Naive thymus-derived CD4-positive, alpha-beta T cell (primary cell): ENCODE measurements at regions not wholly inside any gene's neighbourhood (a gene's known extent, or its start where the extent isn't known, plus 50 kb on each side); places are given as distances from the start of the nearest gene placed in this dataset.

Experiments
- ATAC-seq: fragments of 150-1000 bp; cut with Tn5 transposase; 2 replicates; pipeline ENCODE4 v1.10.0; 2021; ENCODE audit warnings: mild to moderate bottlenecking, moderate library complexity
- CTCF ChIA-PET: fragments of 350-600 bp; sonication (Branson Sonifier 250); formaldehyde crosslinking; loops from one replicate; lab custom pipeline; 2021; ENCODE audit warnings: antibody characterized with exemption; lab: Charles Lee
- POLR2A ChIA-PET: fragments of 350-600 bp; sonication (Branson Sonifier 250); formaldehyde crosslinking; loops from one replicate; lab custom pipeline; 2021; ENCODE audit warnings: antibody characterized with exemption, inconsistent platforms; lab: Charles Lee
- DNase-seq, 9 donors: peaks; one replicate each; pipeline versions ENCODE4 v3.0.0 to v3.0.0-alpha.2; 2020 to 2022; ENCODE audit warnings: mixed read lengths in 1 of 9
- H3K27ac ChIP-seq: one replicate; pipeline ENCODE4 v1.7.0; 2013; ENCODE audit warnings: mild to moderate bottlenecking, low read depth, low read length, moderate library complexity
- H3K27me3 ChIP-seq, 2 donors: one replicate each; pipeline ENCODE4 v1.7.0; 2013; ENCODE audit warnings: low read length in 2 of 2, mild to moderate bottlenecking in 2 of 2, moderate library complexity in 2 of 2; ENCODE audit not compliant: control insufficient read depth in 2 of 2, insufficient read depth in 2 of 2
- H3K36me3 ChIP-seq, 3 experiments: 1 replicate in 2 of 3; 2 replicates in 1 of 3; pipeline ENCODE4 v1.7.0; 2013; ENCODE audit warnings: low read length in 3 of 3, mild to moderate bottlenecking in 3 of 3, moderate library complexity in 1 of 3; ENCODE audit not compliant: insufficient read depth in 3 of 3, control insufficient read depth in 2 of 3
- H3K4me1 ChIP-seq, 2 donors: one replicate each; pipeline ENCODE4 v1.7.0; 2013; ENCODE audit warnings: low read length in 2 of 2, mild to moderate bottlenecking in 2 of 2, moderate library complexity in 1 of 2; ENCODE audit not compliant: control insufficient read depth in 2 of 2, insufficient read depth in 2 of 2
- H3K4me3 ChIP-seq: 2 replicates; pipeline ENCODE4 v1.7.0; 2013; ENCODE audit warnings: mild to moderate bottlenecking, low read length
- H3K9me3 ChIP-seq, 3 experiments: 1 replicate in 2 of 3; 2 replicates in 1 of 3; pipeline ENCODE4 v1.7.0; 2013; ENCODE audit warnings: low read length in 3 of 3; ENCODE audit not compliant: control insufficient read depth in 2 of 3
- H3K27ac Mint-ChIP-seq, 9 donors: one replicate each; pipeline ENCODE4 v1.8.0; 2020 to 2022; ENCODE audit warnings: mixed read lengths in 9 of 9, mild to moderate bottlenecking in 8 of 9, moderate library complexity in 5 of 9, inconsistent platforms in 2 of 9
- H3K27me3 Mint-ChIP-seq, 5 donors: one replicate each; pipeline ENCODE4 v1.8.0; 2021 to 2022; ENCODE audit warnings: mixed read lengths in 5 of 5, mild to moderate bottlenecking in 1 of 5
- H3K36me3 Mint-ChIP-seq, 5 donors: one replicate each; pipeline ENCODE4 v1.8.0; 2020 to 2022; ENCODE audit warnings: mixed read lengths in 5 of 5, mild to moderate bottlenecking in 3 of 5, inconsistent platforms in 1 of 5
- H3K4me1 Mint-ChIP-seq, 7 donors: one replicate each; pipeline ENCODE4 v1.8.0; 2020 to 2022; ENCODE audit warnings: mixed read lengths in 7 of 7, mild to moderate bottlenecking in 3 of 7, inconsistent platforms in 1 of 7
- H3K4me3 Mint-ChIP-seq, 10 donors: one replicate each; pipeline ENCODE4 v1.8.0; 2020 to 2022; ENCODE audit warnings: mild to moderate bottlenecking in 10 of 10, mixed read lengths in 10 of 10, moderate library complexity in 6 of 10, inconsistent platforms in 2 of 10
- H3K9me3 Mint-ChIP-seq, 11 donors: one replicate each; pipeline ENCODE4 v1.8.0; 2020 to 2022; ENCODE audit warnings: mixed read lengths in 11 of 11, mild to moderate bottlenecking in 4 of 11, inconsistent platforms in 1 of 11, moderate library complexity in 1 of 11
- intact Hi-C, 2 donors: fragments of 100-400 bp; cut with micrococcal nuclease; formaldehyde crosslinking; loops; one replicate each; pipeline ENCODE4 v1.15.1; 2023

DNA sequence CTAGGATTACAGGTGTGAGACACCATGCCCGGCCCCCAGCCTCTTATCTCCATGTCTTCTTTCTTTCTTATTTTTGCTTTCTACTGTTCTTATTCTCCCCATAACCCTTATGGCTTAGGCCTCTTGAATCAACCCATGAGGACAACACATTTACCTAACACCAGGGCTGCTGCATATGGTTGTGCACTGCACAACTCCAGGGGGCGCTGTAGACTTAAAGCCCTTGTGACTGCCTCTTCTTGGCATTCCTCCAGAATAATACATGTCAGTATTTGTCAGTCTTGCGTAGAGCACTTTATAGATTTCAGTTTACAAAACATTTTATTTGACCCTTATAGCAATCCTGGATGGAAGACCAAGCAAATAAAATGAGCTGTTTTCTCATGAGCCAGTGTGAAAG lies 225.0 kb upstream of the SALL1 start:
- POLR2A ChIA-PET: no interaction called here
- CTCF ChIA-PET: no interaction called here
- intact Hi-C loops: no loop called here
- Histone ChIP-seq H3K9me3 (no peaks in the 10 kb centered on the region), H3K36me3 (no peaks in the 10 kb centered on the region), H3K27ac (no peak overlapping the region), H3K27me3 (no peaks in the 10 kb centered on the region), H3K4me1 (no peaks in the 10 kb centered on the region), H3K4me3 (no peak overlapping the region)
- Mint-ChIP-seq H3K27me3 (no peaks in the 10 kb centered on the region), H3K27ac (no peak overlapping the region), H3K4me1 (no peaks in the 10 kb centered on the region), H3K36me3 (no peaks in the 10 kb centered on the region), H3K9me3 (peaks cover 0 to 14% (median 4%) of the 10 kb centered on the region in 11 donors), H3K4me3 (no peak overlapping the region)
- no peak for DNase-seq
- ATAC-seq: no peak

DNA sequence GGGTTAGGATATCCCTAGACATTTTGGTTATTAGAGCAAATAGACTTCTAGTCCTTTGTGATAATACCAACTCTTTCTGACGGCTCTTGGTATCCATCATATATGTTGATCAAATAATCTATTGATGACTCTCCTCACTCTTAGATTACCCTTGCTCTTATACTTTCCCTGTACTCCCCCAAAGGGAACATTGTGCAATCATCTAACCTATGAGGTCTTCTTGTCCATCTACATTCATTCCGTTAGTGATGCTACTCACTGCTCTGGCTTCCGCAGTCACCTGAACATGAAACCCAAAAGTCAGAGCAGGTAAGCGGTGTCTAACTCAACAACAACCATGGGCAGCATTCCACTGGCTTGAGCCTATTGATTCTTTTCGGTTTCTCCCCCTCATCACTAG lies 223.7 kb upstream of the SALL1 start:
- H3K27ac ChIP-seq: no peak overlapping the region
- no peaks in the 10 kb centered on the region for H3K27me3 Mint-ChIP-seq
- no peaks in the 10 kb centered on the region for H3K4me1 ChIP-seq
- ChIA-PET CTCF (no interaction called here), POLR2A (no interaction called here)
- DNase-seq (no peak), ATAC-seq (no peak)
- H3K36me3 Mint-ChIP-seq: no peaks in the 10 kb centered on the region
- peaks cover 0 to 14% (median 4%) of the 10 kb centered on the region in 11 donors for H3K9me3 Mint-ChIP-seq
- H3K9me3 ChIP-seq: no peaks in the 10 kb centered on the region
- no peaks in the 10 kb centered on the region for H3K27me3 ChIP-seq
- no peaks in the 10 kb centered on the region for H3K36me3 ChIP-seq
- H3K4me3 Mint-ChIP-seq: no peak overlapping the region
- intact Hi-C loops: no loop called here
- H3K27ac Mint-ChIP-seq: no peak overlapping the region
- no peaks in the 10 kb centered on the region for H3K4me1 Mint-ChIP-seq
- H3K4me3 ChIP-seq: no peak overlapping the region

- peaks cover 0 to 2% (median 0%) of the 10 kb centered on the region in 5 donors for H3K27me3 Mint-ChIP-seq
- H3K4me1 ChIP-seq: no peaks in the 10 kb centered on the region
- no peak overlapping the region for H3K4me3 Mint-ChIP-seq
- no peaks in the 10 kb centered on the region for H3K9me3 ChIP-seq
- ChIA-PET CTCF (no interaction called here), POLR2A (no interaction called here)
- no peak for ATAC-seq
- no peak overlapping the region for H3K27ac ChIP-seq
- no peaks in the 10 kb centered on the region for H3K36me3 ChIP-seq
- no peak for DNase-seq
- H3K27me3 ChIP-seq: no peaks in the 10 kb centered on the region
- H3K36me3 Mint-ChIP-seq: no peaks in the 10 kb centered on the region
- no peaks in the 10 kb centered on the region for H3K4me1 Mint-ChIP-seq
- peaks cover 0 to 15% (median 4%) of the 10 kb centered on the region in 11 donors for H3K9me3 Mint-ChIP-seq
- H3K27ac Mint-ChIP-seq: no peak overlapping the region
- H3K4me3 ChIP-seq: no peak overlapping the region
- intact Hi-C loops: no loop called here
These were observed 223.3 kb upstream of the SALL1 start for GRCh38 chr16:51374346-51374745.

GRCh38 chr16:51365715-51366114 lies 214.6 kb upstream of the SALL1 start:
- Mint-ChIP-seq H3K36me3 (no peaks in the 10 kb centered on the region), H3K9me3 (peaks cover 0 to 13% (median 8%) of the 10 kb centered on the region in 11 donors), H3K27ac (no peak overlapping the region), H3K27me3 (peaks cover 0 to 13% (median 0%) of the 10 kb centered on the region in 5 donors), H3K4me3 (no peak overlapping the region), H3K4me1 (no peaks in the 10 kb centered on the region)
- DNase-seq (no peak), ATAC-seq (no peak)
- H3K9me3 ChIP-seq: no peaks in the 10 kb centered on the region
- no peak overlapping the region for H3K4me3 ChIP-seq
- H3K4me1 ChIP-seq: no peaks in the 10 kb centered on the region
- ChIA-PET CTCF (no interaction called here), POLR2A (no interaction called here)
- no peak overlapping the region for H3K27ac ChIP-seq
- no peaks in the 10 kb centered on the region for H3K27me3 ChIP-seq
- H3K36me3 ChIP-seq: no peaks in the 10 kb centered on the region
- intact Hi-C loops: no loop called here

GRCh38 chr16:51359141-51359955 lies 208.3 kb upstream of the SALL1 start:
- DNase-seq (no peak), ATAC-seq (no peak)
- intact Hi-C loops: no loop called here
- peaks cover 0 to 19% (median 3%) of the 10 kb centered on the region in 11 donors for H3K9me3 Mint-ChIP-seq
- H3K36me3 ChIP-seq: no peaks in the 10 kb centered on the region
- H3K4me3 Mint-ChIP-seq: no peak overlapping the region
- CTCF ChIA-PET: no interaction called here
- no peak overlapping the region for H3K4me3 ChIP-seq
- no peaks in the 10 kb centered on the region for H3K4me1 Mint-ChIP-seq
- peaks cover 0 to 5% (median 0%) of the 10 kb centered on the region in 5 donors for H3K27me3 Mint-ChIP-seq
- POLR2A ChIA-PET: no interaction called here
- H3K27ac ChIP-seq: no peak overlapping the region
- no peaks in the 10 kb centered on the region for H3K27me3 ChIP-seq
- no peaks in the 10 kb centered on the region for H3K4me1 ChIP-seq
- H3K9me3 ChIP-seq: no peaks in the 10 kb centered on the region
- no peaks in the 10 kb centered on the region for H3K36me3 Mint-ChIP-seq
- no peak overlapping the region for H3K27ac Mint-ChIP-seq

DNA sequence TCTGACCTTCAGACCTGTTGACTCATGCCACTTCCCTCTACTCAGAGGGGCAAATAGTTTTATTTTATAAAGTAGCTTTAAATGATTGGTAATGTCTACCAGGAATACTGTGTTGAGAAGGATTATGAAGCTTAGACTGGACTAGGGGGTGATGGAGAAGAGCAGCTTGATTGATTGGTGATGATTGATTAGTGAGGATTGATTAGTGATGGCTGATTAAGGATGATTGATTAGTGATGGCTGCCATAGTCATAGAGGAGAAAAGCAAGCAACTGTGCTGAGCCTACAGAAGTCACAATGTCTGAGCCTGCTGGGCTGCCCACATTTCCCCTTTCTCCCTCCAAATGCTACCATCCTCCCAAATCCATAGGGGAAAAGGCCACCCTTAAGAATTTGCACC lies 206.8 kb upstream of the SALL1 start:
- no peaks in the 10 kb centered on the region for H3K36me3 Mint-ChIP-seq
- intact Hi-C loops: no loop called here
- DNase-seq (no peak), ATAC-seq (no peak)
- ChIA-PET POLR2A (no interaction called here), CTCF (no interaction called here)
- H3K27ac Mint-ChIP-seq: no peak overlapping the region
- peaks cover 0 to 4% (median 0%) of the 10 kb centered on the region in 5 donors for H3K27me3 Mint-ChIP-seq
- no peaks in the 10 kb centered on the region for H3K27me3 ChIP-seq
- no peaks in the 10 kb centered on the region for H3K9me3 ChIP-seq
- H3K36me3 ChIP-seq: no peaks in the 10 kb centered on the region
- H3K9me3 Mint-ChIP-seq: peaks cover 0 to 19% (median 2%) of the 10 kb centered on the region in 11 donors
- H3K27ac ChIP-seq: no peak overlapping the region
- H3K4me3 Mint-ChIP-seq: no peak overlapping the region
- no peaks in the 10 kb centered on the region for H3K4me1 ChIP-seq
- H3K4me1 Mint-ChIP-seq: no peaks in the 10 kb centered on the region
- no peak overlapping the region for H3K4me3 ChIP-seq

- no peaks in the 10 kb centered on the region for H3K27me3 Mint-ChIP-seq
- H3K36me3 ChIP-seq: no peaks in the 10 kb centered on the region
- POLR2A ChIA-PET: no interaction called here
- CTCF ChIA-PET: no interaction called here
- H3K4me3 Mint-ChIP-seq: no peak overlapping the region
- H3K36me3 Mint-ChIP-seq: no peaks in the 10 kb centered on the region
- ATAC-seq (no peak), DNase-seq (no peak)
- no peak overlapping the region for H3K27ac ChIP-seq
- H3K4me3 ChIP-seq: no peak overlapping the region
- H3K4me1 ChIP-seq: no peaks in the 10 kb centered on the region
- H3K9me3 Mint-ChIP-seq: peaks cover 0 to 18% (median 0%) of the 10 kb centered on the region in 11 donors
- H3K27me3 ChIP-seq: no peaks in the 10 kb centered on the region
- H3K4me1 Mint-ChIP-seq: no peaks in the 10 kb centered on the region
- no peak overlapping the region for H3K27ac Mint-ChIP-seq
- H3K9me3 ChIP-seq: no peaks in the 10 kb centered on the region
- intact Hi-C loops: no loop called here
These were observed 204.8 kb upstream of the SALL1 start for GRCh38 chr16:51355875-51356274.
